AG09319 (cell line): ENCODE measurements at regions not wholly inside any gene's neighbourhood (a gene's known extent, or its start where the extent isn't known, plus 50 kb on each side); places are given as distances from the start of the nearest gene placed in this dataset.

Source experiments
- DNase-seq: peaks from one replicate; pipeline ENCODE4 v3.0.0-alpha.2; 2010; ENCODE audit warnings: low read depth; ENCODE audit errors: extremely low read depth
- CTCF ChIP-seq: IDR thresholded peaks from 2 replicates; pipeline ENCODE4 v1.5.1; 2011; ENCODE audit warnings: low read depth, mild to moderate bottlenecking, inconsistent platforms, low read length, moderate library complexity

- no peak for DNase-seq
- TF ChIP-seq CTCF, result no peak
Measured at GRCh38 chr20:56981301-56981700, 285.1 kb downstream of the BMP7 start.

- no peak for DNase-seq
Measured at GRCh38 chr20:56983813-56984212, 282.6 kb downstream of the BMP7 start.

GRCh38 chr20:56985066-56985685, 281.3 kb downstream of the BMP7 start:
- DNase-seq, result no peak
- TF ChIP-seq CTCF, result no peak

More at GRCh38 chr20:56983813-56984212, 282.6 kb downstream of the BMP7 start:
- no peak for TF ChIP-seq CTCF

GRCh38 chr20:56986476-56986875, 280.0 kb downstream of the BMP7 start:
- DNase-seq, result no peak
- no peak for TF ChIP-seq CTCF

- TF ChIP-seq CTCF, result no peak
Measured at GRCh38 chr20:56986931-56987720, 279.3 kb downstream of the BMP7 start.

GRCh38 chr20:56987986-56988385, 278.5 kb downstream of the BMP7 start:
- no peak for TF ChIP-seq CTCF
- no peak for DNase-seq

More at GRCh38 chr20:56986931-56987720, 279.3 kb downstream of the BMP7 start:
- no peak for DNase-seq

- TF ChIP-seq CTCF, result no peak
- no peak for DNase-seq
Measured at GRCh38 chr20:56988446-56988845, 278.0 kb downstream of the BMP7 start.
